Activated CD8-positive, alpha-beta T cell treated with anti-CD3 and anti-CD28 coated beads for 36 hours (primary cell): ENCODE measurements at regions not wholly inside any gene's neighbourhood (a gene's known extent, or its start where the extent isn't known, plus 50 kb on each side); places are given as distances from the start of the nearest gene placed in this dataset.
"Not testable (repeated sequence)": the region's sequence is repeated elsewhere in the genome, so short reads cannot be mapped to it uniquely, and the experiment has no call there.

Experiments
- ATAC-seq: fragments of 200-7000 bp; cut with Tn5 transposase; one replicate; pipeline ENCODE4 v1.10.0; 2021; ENCODE audit warnings: mild to moderate bottlenecking, moderate library complexity
- CTCF ChIA-PET: fragments of 350-600 bp; sonication (Branson Sonifier 250); formaldehyde crosslinking; loops from one replicate; lab custom pipeline; 2021; ENCODE audit warnings: antibody characterized with exemption; lab: Charles Lee
- POLR2A ChIA-PET: fragments of 350-600 bp; sonication (Branson Sonifier 250); formaldehyde crosslinking; loops from one replicate; lab custom pipeline; 2021; ENCODE audit warnings: antibody characterized with exemption; lab: Charles Lee
- DNase-seq: peaks from one replicate; pipeline ENCODE4 v3.0.0-alpha.2; 2020
- H3K27ac Mint-ChIP-seq: one replicate; pipeline ENCODE4 v1.8.0; 2021; ENCODE audit warnings: mild to moderate bottlenecking, mixed read lengths
- H3K27me3 Mint-ChIP-seq: one replicate; pipeline ENCODE4 v1.8.0; 2021; ENCODE audit warnings: mixed read lengths
- H3K36me3 Mint-ChIP-seq: one replicate; pipeline ENCODE4 v1.8.0; 2021; ENCODE audit warnings: low read depth, mixed read lengths
- H3K4me1 Mint-ChIP-seq: one replicate; pipeline ENCODE4 v1.8.0; 2021; ENCODE audit warnings: low read depth, mixed read lengths
- H3K4me3 Mint-ChIP-seq: one replicate; pipeline ENCODE4 v1.8.0; 2021; ENCODE audit warnings: mild to moderate bottlenecking, moderate library complexity, mixed read lengths
- H3K9me3 Mint-ChIP-seq: one replicate; pipeline ENCODE4 v1.8.0; 2021; ENCODE audit warnings: mixed read lengths
- CTCF ChIP-seq: fragments of 200-600 bp; IDR thresholded peaks from one replicate; pipeline ENCODE4 v1.8.0; 2022; ENCODE audit warnings: antibody characterized with exemption, mild to moderate bottlenecking
- intact Hi-C: fragments of 100-400 bp; cut with micrococcal nuclease; formaldehyde crosslinking; loops from one replicate; pipeline ENCODE4 v1.10.0; 2022

GRCh38 chr1:224820341-224820740, 109.1 kb upstream of the DNAH14 start:
- ChIA-PET CTCF (interaction anchor here (1.0 kb wide), 1 partner anchor 307 kb away, joined by 4 read pairs; no protein-coding TSS in a partner anchor), POLR2A (no interaction called here)
- no peak for ATAC-seq
- intact Hi-C loops: no loop called here
- no peak overlapping the region for H3K27ac Mint-ChIP-seq
- no peaks in the 10 kb centered on the region for H3K36me3 Mint-ChIP-seq
- TF ChIP-seq CTCF: no peak
- DNase-seq: no peak
- H3K4me3 Mint-ChIP-seq: no peak overlapping the region
- peaks cover 9% of the 10 kb centered on the region for H3K27me3 Mint-ChIP-seq
- H3K4me1 Mint-ChIP-seq: no peaks in the 10 kb centered on the region
- peaks cover 16% of the 10 kb centered on the region for H3K9me3 Mint-ChIP-seq

GRCh38 chr1:224821751-224822150, 107.7 kb upstream of the DNAH14 start:
- POLR2A ChIA-PET, ATAC-seq, H3K36me3 Mint-ChIP-seq, H3K4me3 Mint-ChIP-seq, H3K27ac Mint-ChIP-seq, CTCF ChIA-PET, intact Hi-C loops, H3K4me1 Mint-ChIP-seq, DNase-seq: not testable (repeated sequence)
- Mint-ChIP-seq H3K9me3 (peaks cover 16% of the 10 kb centered on the region), H3K27me3 (peaks cover 14% of the 10 kb centered on the region)

DNA sequence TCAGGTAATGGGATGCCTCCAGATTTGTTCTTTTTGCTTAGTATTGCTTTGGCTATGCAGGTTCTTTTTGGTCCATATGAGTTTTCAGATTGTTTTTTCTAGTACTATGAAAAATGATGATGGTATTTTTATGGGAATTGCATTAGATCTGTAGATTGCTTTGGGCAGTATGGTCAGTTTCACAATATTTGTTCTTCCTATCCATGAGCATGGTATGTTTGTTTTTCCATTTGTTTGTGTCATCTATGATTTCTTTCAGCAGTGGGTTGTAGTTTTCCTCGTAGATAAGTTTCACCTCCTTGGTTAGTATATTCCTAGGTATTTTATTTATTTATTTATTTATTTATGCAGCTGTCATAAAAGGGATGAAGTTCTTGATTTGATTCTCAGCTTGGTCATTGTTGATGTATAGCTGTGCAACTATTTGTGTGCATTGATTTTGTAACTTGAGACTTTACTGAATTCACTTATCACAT, 103.9 kb upstream of the DNAH14 start:
- TF ChIP-seq CTCF: no peak
- Mint-ChIP-seq H3K27ac (no peak overlapping the region), H3K27me3 (peaks cover 22% of the 10 kb centered on the region), H3K9me3 (peaks cover 15% of the 10 kb centered on the region), H3K36me3 (no peaks in the 10 kb centered on the region), H3K4me1 (no peaks in the 10 kb centered on the region), H3K4me3 (no peak overlapping the region)
- POLR2A ChIA-PET: no interaction called here
- DNase-seq (no peak), ATAC-seq (no peak)
- intact Hi-C loops: no loop called here
- CTCF ChIA-PET: no interaction called here

DNA sequence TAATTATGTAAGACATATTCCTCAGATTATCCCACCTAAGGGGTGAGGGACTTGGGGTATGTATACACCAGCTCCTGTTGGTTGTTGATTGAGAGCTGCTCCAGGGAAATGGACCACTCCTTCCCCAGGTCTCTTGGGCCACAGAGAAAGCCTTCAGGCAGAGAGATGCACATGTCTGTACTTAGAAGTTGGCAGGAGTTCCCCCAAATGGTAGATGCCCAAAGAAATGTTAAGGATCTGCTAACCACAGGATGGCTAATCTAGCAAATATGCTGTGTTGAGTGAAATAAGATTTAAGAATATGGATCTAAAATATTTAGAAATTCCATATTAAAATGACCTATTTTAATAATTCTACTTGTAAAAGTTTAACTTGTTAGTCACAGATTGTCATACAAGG, 100.8 kb upstream of the DNAH14 start:
- Mint-ChIP-seq H3K27me3 (peaks cover 22% of the 10 kb centered on the region), H3K4me3 (no peak overlapping the region), H3K36me3 (no peaks in the 10 kb centered on the region), H3K9me3 (peaks cover 7% of the 10 kb centered on the region), H3K27ac (no peak overlapping the region), H3K4me1 (no peaks in the 10 kb centered on the region)
- intact Hi-C loops: no loop called here
- DNase-seq (no peak), ATAC-seq (no peak)
- CTCF ChIA-PET: interaction anchor here (0.6 kb wide), 1 partner anchor 503 kb away, joined by 3 read pairs; no protein-coding TSS in a partner anchor
- POLR2A ChIA-PET: no interaction called here
- no peak for TF ChIP-seq CTCF

DNA sequence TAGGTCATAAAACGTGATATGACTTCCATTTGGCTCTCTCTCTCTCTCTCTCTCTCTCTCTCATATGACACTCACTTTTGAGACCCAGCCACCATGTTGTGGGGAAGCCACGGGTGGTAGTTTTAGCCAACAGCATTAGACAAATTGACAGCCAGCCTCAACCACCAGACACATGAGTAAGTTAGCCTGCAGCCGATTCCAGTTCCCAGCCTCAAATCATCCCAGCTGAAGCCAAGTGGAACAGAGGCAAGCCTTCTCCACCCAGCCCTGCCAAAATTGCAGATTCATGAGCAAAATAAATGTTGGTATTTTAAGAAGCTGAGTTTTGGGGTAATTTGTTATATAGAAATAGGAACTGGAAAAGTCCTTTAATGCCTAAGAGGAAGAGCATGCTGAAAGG, 98.0 kb upstream of the DNAH14 start:
- POLR2A ChIA-PET: no interaction called here
- intact Hi-C loops: no loop called here
- H3K4me3 Mint-ChIP-seq: no peak overlapping the region

DNA sequence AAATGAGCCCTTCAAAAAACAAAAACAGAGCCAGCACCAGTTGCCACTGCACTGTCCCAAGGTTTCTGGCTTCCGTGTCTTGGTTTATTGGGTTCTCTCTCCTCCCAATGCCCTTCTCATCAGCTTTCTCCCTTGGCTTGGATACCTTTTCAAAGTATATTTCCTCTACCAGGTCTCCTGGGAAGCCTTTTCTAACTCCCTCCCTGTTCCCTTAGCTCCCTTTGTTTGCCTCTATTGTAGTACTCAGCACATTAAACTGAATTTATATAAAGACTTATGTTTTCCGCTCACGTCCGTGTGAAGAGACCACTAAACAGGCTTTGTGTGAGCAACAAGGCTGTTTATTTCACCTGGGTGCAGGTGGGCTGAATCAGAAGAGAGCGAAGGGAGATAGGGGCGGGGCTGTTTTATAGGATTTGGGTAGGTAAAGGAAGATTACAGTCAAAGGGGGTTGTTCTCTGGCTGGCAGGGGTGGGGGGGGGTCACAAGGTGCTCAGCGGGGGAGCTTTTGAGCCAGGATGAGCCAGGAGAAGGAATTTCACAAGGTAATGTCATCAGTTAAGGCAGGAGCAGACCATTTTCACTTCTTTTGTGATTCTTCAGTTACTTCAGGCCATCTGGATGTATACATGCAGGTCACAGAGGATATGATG, 89.7 kb upstream of the DNAH14 start:
- CTCF ChIA-PET: interaction anchor here (2.1 kb wide), 1 partner anchor 11 kb away, joined by 6 read pairs; no protein-coding TSS in a partner anchor
- intact Hi-C loops, POLR2A ChIA-PET, H3K27me3 Mint-ChIP-seq, DNase-seq, H3K4me1 Mint-ChIP-seq, H3K9me3 Mint-ChIP-seq, H3K36me3 Mint-ChIP-seq, H3K4me3 Mint-ChIP-seq, ATAC-seq, H3K27ac Mint-ChIP-seq: not testable (repeated sequence)

More for the DNA sequence above, 98.0 kb upstream of the DNAH14 start:
- DNase-seq (no peak), ATAC-seq (no peak)
- Mint-ChIP-seq H3K4me1 (no peaks in the 10 kb centered on the region), H3K36me3 (no peaks in the 10 kb centered on the region), H3K27ac (no peak overlapping the region), H3K9me3 (peaks cover 7% of the 10 kb centered on the region), H3K27me3 (peaks cover 17% of the 10 kb centered on the region)
- no peak for TF ChIP-seq CTCF
- CTCF ChIA-PET: no interaction called here

- DNase-seq, H3K4me1 Mint-ChIP-seq, POLR2A ChIA-PET, H3K27me3 Mint-ChIP-seq, H3K36me3 Mint-ChIP-seq, ATAC-seq, CTCF ChIA-PET, H3K4me3 Mint-ChIP-seq, H3K27ac Mint-ChIP-seq, intact Hi-C loops, H3K9me3 Mint-ChIP-seq: not testable (repeated sequence)
Measured at GRCh38 chr1:224841803-224842202, 87.7 kb upstream of the DNAH14 start.
